GM12878 (cell line): ENCODE measurements at regions not wholly inside any gene's neighbourhood (a gene's known extent, or its start where the extent isn't known, plus 50 kb on each side); places are given as distances from the start of the nearest gene placed in this dataset.

Experiments
- CBX5 ChIP-seq: sonication (generic); IDR thresholded peaks from 2 replicates; pipeline ENCODE4 v1.6.1; 2016; ENCODE audit warnings: low read depth, moderate library complexity, mild to moderate bottlenecking, inconsistent platforms
- MLLT1 ChIP-seq: fragments of 450-650 bp; IDR thresholded peaks from 2 replicates; pipeline ENCODE4 v1.6.1; 2016; ENCODE audit warnings: mild to moderate bottlenecking
- POLR2A ChIP-seq: IDR thresholded peaks from 2 replicates; pipeline ENCODE4 v1.6.1; 2011; ENCODE audit warnings: low read depth, mild to moderate bottlenecking, low read length
- POU2F2 ChIP-seq: IDR thresholded peaks from 3 replicates; pipeline ENCODE4 v1.6.1; 2011; ENCODE audit warnings: low read depth, mild to moderate bottlenecking, low read length, borderline replicate concordance
- STAT1 ChIP-seq: fragments of 450-650 bp; conservative IDR thresholded peaks from 2 replicates; pipeline ENCODE4 v1.6.1; 2014; ENCODE audit warnings: antibody characterized with exemption, mild to moderate bottlenecking
- TF ChIP-seq, protein P1 (sequence below), 3 experiments: IDR thresholded peaks in 2 of 3; conservative IDR thresholded peaks in 1 of 3; 2 replicates each; pipeline ENCODE4 v1.5.1; 2011; ENCODE audit warnings: low read depth in 3 of 3, low read length in 3 of 3, mild to moderate bottlenecking in 3 of 3, control low read depth in 2 of 3, moderate library complexity in 2 of 3, inconsistent platforms in 1 of 3, mixed read lengths in 1 of 3; ENCODE audit not compliant: control insufficient read depth in 2 of 3, insufficient read depth in 1 of 3; ENCODE audit errors: extremely low read depth in 1 of 3

DNA sequence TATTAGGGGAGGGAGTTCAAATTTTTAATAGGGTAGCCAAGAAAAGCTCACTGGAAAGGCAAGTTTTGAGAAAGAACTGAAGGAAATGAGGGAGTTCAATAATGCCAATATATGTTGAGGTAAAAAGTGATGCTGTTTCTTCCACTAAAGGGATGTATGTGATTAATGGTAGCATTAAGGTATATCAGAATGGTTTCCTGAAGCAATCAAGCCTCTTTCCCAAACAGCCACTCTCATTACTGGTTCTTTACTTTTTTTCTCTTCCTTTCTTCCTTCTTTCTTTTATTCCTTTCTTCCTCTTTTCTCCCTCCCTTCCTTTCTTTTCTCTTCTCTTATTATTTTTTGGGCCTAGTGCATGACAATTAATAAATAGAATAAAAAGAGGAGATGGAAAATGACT, 433.5 kb downstream of the SATB2 start:
- TF ChIP-seq, protein P1, sequence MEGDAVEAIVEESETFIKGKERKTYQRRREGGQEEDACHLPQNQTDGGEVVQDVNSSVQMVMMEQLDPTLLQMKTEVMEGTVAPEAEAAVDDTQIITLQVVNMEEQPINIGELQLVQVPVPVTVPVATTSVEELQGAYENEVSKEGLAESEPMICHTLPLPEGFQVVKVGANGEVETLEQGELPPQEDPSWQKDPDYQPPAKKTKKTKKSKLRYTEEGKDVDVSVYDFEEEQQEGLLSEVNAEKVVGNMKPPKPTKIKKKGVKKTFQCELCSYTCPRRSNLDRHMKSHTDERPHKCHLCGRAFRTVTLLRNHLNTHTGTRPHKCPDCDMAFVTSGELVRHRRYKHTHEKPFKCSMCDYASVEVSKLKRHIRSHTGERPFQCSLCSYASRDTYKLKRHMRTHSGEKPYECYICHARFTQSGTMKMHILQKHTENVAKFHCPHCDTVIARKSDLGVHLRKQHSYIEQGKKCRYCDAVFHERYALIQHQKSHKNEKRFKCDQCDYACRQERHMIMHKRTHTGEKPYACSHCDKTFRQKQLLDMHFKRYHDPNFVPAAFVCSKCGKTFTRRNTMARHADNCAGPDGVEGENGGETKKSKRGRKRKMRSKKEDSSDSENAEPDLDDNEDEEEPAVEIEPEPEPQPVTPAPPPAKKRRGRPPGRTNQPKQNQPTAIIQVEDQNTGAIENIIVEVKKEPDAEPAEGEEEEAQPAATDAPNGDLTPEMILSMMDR (IDR thresholded peaks at IDR 0.05 in 2 of 3, conservative IDR thresholded peaks at IDR 0.05 in 1 of 3; ENCODE audit: control insufficient read depth in 2 of 3, extremely low read depth in 1 of 3, insufficient read depth in 1 of 3, low read depth in 3 of 3, low read length in 3 of 3), result no peak
- no peak for TF ChIP-seq POU2F2
- TF ChIP-seq POLR2A, result no peak
- no peak for TF ChIP-seq STAT1
- no peak for TF ChIP-seq MLLT1
- TF ChIP-seq CBX5, result no peak
